Left lung (tissue), 4 donors: ENCODE measurements at regions not wholly inside any gene's neighbourhood (a gene's known extent, or its start where the extent isn't known, plus 50 kb on each side); places are given as distances from the start of the nearest gene placed in this dataset.
A peak's percentile ranks its signal among the peaks of the same experiment; 100 is the strongest.
"Not testable (repeated sequence)": the region's sequence is repeated elsewhere in the genome, so short reads cannot be mapped to it uniquely, and the experiment has no call there.

ENCODE experiments used
- ATAC-seq: fragments of 200-7000 bp; cut with Tn5 transposase; one replicate; pipeline ENCODE4 v1.9.1; 2020; ENCODE audit warnings: moderate library complexity
- DNase-seq, 4 donors: peaks; one replicate each; pipeline ENCODE4 v3.0.0-alpha.2; 2013 to 2020
- H3K27ac ChIP-seq, 2 donors: fragments of 200-600 bp; sonication (generic) in 1 of 2; one replicate each; pipeline versions ENCODE4 v1.5.0 to v1.8.0; 2020 to 2021
- H3K27me3 ChIP-seq, 2 donors: fragments of 200-600 bp; sonication (generic) in 1 of 2; one replicate each; pipeline versions ENCODE4 v1.5.0 to v1.8.0; 2020 to 2021
- H3K36me3 ChIP-seq, 2 donors: fragments of 200-600 bp; sonication (generic) in 1 of 2; one replicate each; pipeline versions ENCODE4 v1.5.0 to v1.8.0; 2020 to 2021
- H3K4me1 ChIP-seq, 2 donors: fragments of 200-600 bp; one replicate each; pipeline ENCODE4 v1.8.0; 2021
- H3K4me3 ChIP-seq, 2 donors: fragments of 200-600 bp; sonication (generic) in 1 of 2; one replicate each; pipeline versions ENCODE4 v1.5.0 to v1.8.0; 2020 to 2021; ENCODE audit warnings: mild to moderate bottlenecking in 1 of 2
- H3K9me3 ChIP-seq, 2 donors: fragments of 200-600 bp; sonication (generic) in 1 of 2; one replicate each; pipeline versions ENCODE4 v1.5.0 to v1.8.0; 2020 to 2021
- CTCF ChIP-seq, 2 donors: fragments of 200-600 bp; sonication (generic) in 1 of 2; IDR thresholded peaks; one replicate each; pipeline versions ENCODE4 v1.5.0 to v1.8.0; 2021; ENCODE audit warnings: antibody characterized with exemption in 2 of 2
- intact Hi-C, 2 donors: fragments of 100-400 bp; cut with DNase I; formaldehyde crosslinking; loops; one replicate each; pipeline versions ENCODE4 v1.11.2 to v1.14.2; 2022
- donor health status: DM: no; HTN: yes; CAD: no.
- donor health status: DM: no; HTN: no; CAD: no.

GRCh38 chr7:34225193-34225592 lies 319.9 kb downstream of the BMPER start:
- H3K36me3 ChIP-seq, result no peaks in the 10 kb centered on the region
- DNase-seq, result no peak
- H3K9me3 ChIP-seq, result peaks cover 0 to 4% of the 10 kb centered on the region in 2 donors
- no peaks in the 10 kb centered on the region for H3K27me3 ChIP-seq
- H3K4me1 ChIP-seq, result no peaks in the 10 kb centered on the region
- ATAC-seq, result no peak
- no peak overlapping the region for H3K4me3 ChIP-seq
- H3K27ac ChIP-seq, result no peak overlapping the region
- intact Hi-C loops, result no loop called here
- no peak for TF ChIP-seq CTCF (IDR thresholded peaks at IDR 0.05)

GRCh38 chr7:34227525-34227924 lies 322.2 kb downstream of the BMPER start:
- DNase-seq, result no peak
- H3K36me3 ChIP-seq, result no peaks in the 10 kb centered on the region
- intact Hi-C loops, result no loop called here
- H3K27ac ChIP-seq, result no peak overlapping the region
- no peak overlapping the region for H3K4me3 ChIP-seq
- no peaks in the 10 kb centered on the region for H3K27me3 ChIP-seq
- peaks cover 0 to 11% of the 10 kb centered on the region in 2 donors for H3K9me3 ChIP-seq
- no peak for TF ChIP-seq CTCF (IDR thresholded peaks at IDR 0.05)
- ATAC-seq, result no peak
- no peaks in the 10 kb centered on the region for H3K4me1 ChIP-seq

- H3K4me3 ChIP-seq, ATAC-seq, H3K27ac ChIP-seq, H3K36me3 ChIP-seq, H3K27me3 ChIP-seq, intact Hi-C loops, DNase-seq, H3K4me1 ChIP-seq: not testable (repeated sequence)
- peaks cover 0 to 12% of the 10 kb centered on the region in 2 donors for H3K9me3 ChIP-seq
These were observed 329.8 kb downstream of the BMPER start for GRCh38 chr7:34235101-34235500.

GRCh38 chr7:34236057-34236456 lies 330.7 kb downstream of the BMPER start:
- intact Hi-C loops, result no loop called here
- H3K27me3 ChIP-seq, result no peaks in the 10 kb centered on the region
- peaks cover 0 to 5% of the 10 kb centered on the region in 2 donors for H3K9me3 ChIP-seq
- no peaks in the 10 kb centered on the region for H3K36me3 ChIP-seq
- H3K4me3 ChIP-seq, result no peak overlapping the region
- H3K27ac ChIP-seq, result no peak overlapping the region
- TF ChIP-seq CTCF (IDR thresholded peaks at IDR 0.05), result no peak
- ATAC-seq (no peak), DNase-seq (no peak)
- H3K4me1 ChIP-seq, result no peaks in the 10 kb centered on the region

GRCh38 chr7:34236839-34237492 lies 331.6 kb downstream of the BMPER start:
- DNase-seq (no peak), ATAC-seq (peak; percentile 68)
- Histone ChIP-seq H3K4me3 (no peak overlapping the region), H3K4me1 (no peaks in the 10 kb centered on the region), H3K27me3 (no peaks in the 10 kb centered on the region), H3K9me3 (peaks cover 0 to 4% of the 10 kb centered on the region in 2 donors), H3K27ac (no peak overlapping the region), H3K36me3 (no peaks in the 10 kb centered on the region)
- TF ChIP-seq CTCF (IDR thresholded peaks at IDR 0.05), result no peak
- intact Hi-C loops, result no loop called here

GRCh38 chr7:34237493-34237849 lies 332.1 kb downstream of the BMPER start:
- Histone ChIP-seq H3K27me3 (no peaks in the 10 kb centered on the region), H3K27ac (no peak overlapping the region), H3K36me3 (no peaks in the 10 kb centered on the region), H3K4me3 (no peak overlapping the region), H3K4me1 (no peaks in the 10 kb centered on the region), H3K9me3 (peaks cover 0 to 4% of the 10 kb centered on the region in 2 donors)
- DNase-seq (no peak), ATAC-seq (no peak)
- TF ChIP-seq CTCF (IDR thresholded peaks at IDR 0.05), result no peak
- intact Hi-C loops, result no loop called here
